GM21576 (cell line): ENCODE measurements at regions not wholly inside any gene's neighbourhood (a gene's known extent, or its start where the extent isn't known, plus 50 kb on each side); places are given as distances from the start of the nearest gene placed in this dataset.

Experiments
- ATAC-seq: cut with Tn5 transposase; IDR thresholded peaks from one replicate; pipeline ENCODE4 v1.9.1; 2021; ENCODE audit warnings: mild to moderate bottlenecking, moderate library complexity; ENCODE audit not compliant: unreplicated experiment

- ATAC-seq, result no peak
Measured at GRCh38 chr4:156710365-156711192, 261.0 kb downstream of the PDGFC start.

- no peak for ATAC-seq
Measured at GRCh38 chr4:156705311-156705710, 266.3 kb downstream of the PDGFC start.

DNA sequence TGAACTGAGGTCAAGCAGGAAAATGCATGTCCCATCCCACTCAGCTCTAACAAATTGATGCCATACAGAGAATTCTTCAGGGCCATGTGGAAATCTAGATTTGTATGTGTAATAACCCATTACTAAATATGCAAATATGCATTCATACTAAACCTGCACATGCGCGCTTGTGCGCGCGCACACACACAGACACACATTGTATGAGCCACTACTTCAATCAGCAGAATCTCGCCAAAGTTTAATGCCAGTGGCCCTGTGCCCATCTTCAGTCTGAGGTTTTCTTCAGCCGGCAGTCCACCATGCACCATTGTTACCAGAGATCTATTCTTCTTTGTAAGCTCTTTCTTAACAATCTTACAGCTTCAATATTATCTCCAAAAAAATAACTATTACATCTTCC lies 276.4 kb downstream of the PDGFC start:
- no peak for ATAC-seq

GRCh38 chr4:156694413-156694812 lies 277.2 kb downstream of the PDGFC start:
- no peak for ATAC-seq

- ATAC-seq, result no peak
Measured at GRCh38 chr4:156693557-156693956, 278.0 kb downstream of the PDGFC start.

- ATAC-seq, result no peak
Measured at GRCh38 chr4:156692016-156692415, 279.6 kb downstream of the PDGFC start.

DNA sequence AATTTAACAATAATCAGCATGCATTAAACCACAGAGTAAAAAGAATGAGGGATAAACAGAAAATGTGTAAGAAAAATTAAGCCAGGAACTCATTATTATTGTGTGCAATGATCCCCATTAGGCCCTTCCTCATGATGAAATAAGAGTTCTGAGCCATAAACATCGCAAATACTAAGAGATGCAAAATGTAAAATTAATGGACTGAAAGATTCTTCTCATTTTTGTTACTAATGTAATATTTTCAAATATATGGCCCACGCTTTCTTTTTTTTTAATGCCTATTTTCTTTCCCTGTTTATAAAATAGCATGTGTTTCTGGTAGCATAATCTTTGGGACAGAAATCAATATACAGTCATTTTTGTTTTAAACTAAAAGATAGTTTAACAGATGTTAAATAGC lies 281.0 kb downstream of the PDGFC start:
- ATAC-seq, result no peak

GRCh38 chr4:156686120-156686519 lies 285.5 kb downstream of the PDGFC start:
- ATAC-seq, result no peak

- ATAC-seq, result no peak
Measured at GRCh38 chr4:156685308-156685707, 286.3 kb downstream of the PDGFC start.

GRCh38 chr4:156677656-156678055 lies 293.9 kb downstream of the PDGFC start:
- no peak for ATAC-seq

DNA sequence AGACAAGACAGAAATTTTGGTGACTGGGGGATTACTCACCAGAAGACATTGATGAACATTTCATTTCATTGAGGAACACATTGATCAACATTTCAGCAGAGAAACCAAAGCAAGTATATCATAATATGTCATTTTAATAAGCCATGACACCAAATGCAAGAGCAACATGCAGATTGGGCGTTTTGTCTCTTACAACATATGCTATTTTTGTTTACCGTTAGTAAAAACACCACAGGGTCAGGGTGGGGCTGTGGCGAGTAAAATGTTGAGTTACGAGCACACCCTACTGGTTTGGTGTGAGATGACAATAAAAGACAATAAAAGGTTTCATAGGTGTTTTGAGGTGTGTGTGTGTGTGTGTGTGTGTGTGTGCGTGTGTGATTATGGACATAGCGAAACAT lies 294.5 kb downstream of the PDGFC start:
- no peak for ATAC-seq

- ATAC-seq, result no peak
Measured at GRCh38 chr4:156676116-156676851, 295.3 kb downstream of the PDGFC start.

- ATAC-seq, result no peak
Measured at GRCh38 chr4:156673483-156673882, 298.1 kb downstream of the PDGFC start.

GRCh38 chr4:156672492-156673305 lies 298.9 kb downstream of the PDGFC start:
- no peak for ATAC-seq

GRCh38 chr4:156665780-156666366 lies 305.7 kb downstream of the PDGFC start:
- ATAC-seq, result no peak

DNA sequence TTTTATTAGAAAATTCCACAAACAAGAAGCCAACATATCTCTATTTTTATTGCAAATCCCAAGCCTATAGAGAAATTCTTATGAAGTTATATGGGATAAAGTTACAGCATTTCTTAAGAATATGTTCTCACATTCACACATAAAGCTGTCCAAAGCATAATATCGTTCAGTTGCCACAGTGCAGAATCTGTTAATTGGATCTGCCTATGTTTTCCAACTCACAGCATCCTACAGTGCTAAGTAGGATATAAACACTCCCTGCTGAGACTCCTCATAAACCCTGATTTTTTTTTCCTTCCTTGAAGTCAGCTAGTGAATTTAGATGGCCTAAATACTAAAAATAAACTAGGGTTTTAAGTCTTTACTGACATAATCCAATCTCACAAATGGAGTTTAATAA lies 307.9 kb downstream of the PDGFC start:
- no peak for ATAC-seq

GRCh38 chr4:156662921-156663320 lies 308.7 kb downstream of the PDGFC start:
- no peak for ATAC-seq

DNA sequence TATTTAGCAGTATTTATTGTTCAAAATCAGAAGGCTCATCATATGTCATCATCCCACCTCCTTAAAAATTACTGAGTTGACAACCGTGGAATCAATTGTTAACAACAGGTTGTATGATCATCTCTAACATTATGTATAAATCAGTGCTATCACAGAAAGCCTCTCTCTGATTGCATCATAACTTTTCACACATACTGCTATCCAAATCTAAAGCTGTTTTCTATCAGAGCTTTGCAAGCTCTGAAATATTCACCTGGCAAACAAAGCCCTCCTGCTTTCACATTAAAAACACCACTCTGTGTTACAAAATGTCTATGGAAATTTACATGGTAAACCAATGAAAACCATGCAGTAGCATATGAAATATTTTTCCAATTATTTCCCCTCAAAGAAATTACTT lies 310.0 kb downstream of the PDGFC start:
- ATAC-seq, result no peak

GRCh38 chr4:156660465-156660864 lies 311.1 kb downstream of the PDGFC start:
- no peak for ATAC-seq

DNA sequence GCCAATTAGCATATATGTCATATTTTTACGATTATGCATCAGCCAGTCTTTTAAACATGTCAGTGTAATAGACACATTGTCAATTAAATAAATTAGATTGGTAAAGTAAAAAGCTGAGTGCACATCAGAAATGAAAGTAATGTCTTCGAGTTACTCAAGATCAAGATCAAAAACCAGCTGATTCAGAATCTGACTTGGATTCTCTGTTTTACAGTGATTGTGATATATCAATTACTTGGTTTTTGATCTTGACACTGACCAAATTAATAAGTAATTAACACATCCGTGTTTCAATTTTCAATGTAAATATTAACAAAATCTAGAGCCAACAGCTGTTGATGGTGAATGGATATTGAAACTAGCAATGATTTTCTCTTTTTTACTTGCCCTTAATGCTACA lies 311.6 kb downstream of the PDGFC start:
- ATAC-seq, result no peak

DNA sequence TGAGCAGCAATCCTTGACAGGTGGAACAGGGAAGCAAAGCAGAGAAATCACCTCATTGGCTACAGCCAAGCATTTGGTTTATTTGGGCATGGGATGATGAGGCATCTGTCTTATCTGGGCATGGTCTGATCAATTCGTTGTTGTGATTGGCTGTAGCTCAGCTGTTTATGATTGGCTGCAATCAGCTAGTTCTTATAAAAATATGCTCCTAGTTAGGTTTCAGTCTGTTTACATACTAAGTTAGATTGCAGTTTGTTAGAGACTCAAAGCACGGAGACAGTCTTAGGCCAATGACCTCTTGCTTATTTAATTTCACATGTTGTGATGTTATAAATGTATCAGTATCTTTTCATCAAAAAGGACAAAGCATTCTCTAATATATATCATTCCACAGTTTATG lies 312.0 kb downstream of the PDGFC start:
- ATAC-seq, result no peak
